ENCODE measurements at regions not wholly inside any gene's neighbourhood (a gene's known extent, or its start where the extent isn't known, plus 50 kb on each side); places are given as distances from the start of the nearest gene placed in this dataset.

GRCh38 chr6:14349507-14349906, 231.9 kb downstream of the CD83 start:
- TF ChIP-seq CTCF (IDR thresholded peaks at IDR 0.05) (no peak), POLR2AphosphoS5 (IDR thresholded peaks at IDR 0.05; ENCODE audit: low read depth, low read length) (no peak), REST (IDR thresholded peaks at IDR 0.05; ENCODE audit: insufficient read depth in 1 of 2, low read depth in 2 of 2, low read length in 1 of 2) (no peak)
